Subcutaneous abdominal adipose tissue (tissue), 5 donors: ENCODE measurements at regions not wholly inside any gene's neighbourhood (a gene's known extent, or its start where the extent isn't known, plus 50 kb on each side); places are given as distances from the start of the nearest gene placed in this dataset.

Experiments used
- H3K27ac ChIP-seq: one replicate; pipeline ENCODE4 v1.7.0; 2013; ENCODE audit warnings: low read depth, mild to moderate bottlenecking, inconsistent platforms, low read length, moderate library complexity
- H3K27me3 ChIP-seq, 5 donors: one replicate each; pipeline ENCODE4 v1.7.0; 2013; ENCODE audit warnings: low read length in 5 of 5, inconsistent platforms in 1 of 5; ENCODE audit not compliant: control insufficient read depth in 5 of 5, insufficient read depth in 4 of 5
- H3K36me3 ChIP-seq, 5 donors: one replicate each; pipeline ENCODE4 v1.7.0; 2013; ENCODE audit warnings: low read length in 5 of 5; ENCODE audit not compliant: control insufficient read depth in 5 of 5, insufficient read depth in 5 of 5
- H3K4me1 ChIP-seq, 5 donors: one replicate each; pipeline ENCODE4 v1.7.0; 2013; ENCODE audit warnings: low read length in 5 of 5, mild to moderate bottlenecking in 3 of 5, moderate library complexity in 1 of 5; ENCODE audit not compliant: control insufficient read depth in 5 of 5, insufficient read depth in 5 of 5
- H3K4me3 ChIP-seq, 5 donors: one replicate each; pipeline ENCODE4 v1.7.0; 2013; ENCODE audit warnings: low read length in 5 of 5, low read depth in 1 of 5
- H3K9ac ChIP-seq, 5 donors: one replicate each; pipeline ENCODE4 v1.7.0; 2013; ENCODE audit warnings: low read length in 5 of 5, mild to moderate bottlenecking in 4 of 5, moderate library complexity in 3 of 5
- H3K9me3 ChIP-seq, 5 donors: one replicate each; pipeline ENCODE4 v1.7.0; 2013; ENCODE audit warnings: low read length in 5 of 5; ENCODE audit not compliant: control insufficient read depth in 5 of 5
- donor health status: healthy.
- donor health status: healthy.
- donor health status: healthy.
- donor health status: healthy.
- donor health status: healthy.

- Histone ChIP-seq H3K27ac (no peak overlapping the region), H3K4me3 (no peak overlapping the region), H3K9ac (no peak overlapping the region), H3K27me3 (peaks cover 0 to 5% (median 0%) of the 10 kb centered on the region in 5 donors), H3K9me3 (peaks cover 5 to 9% (median 6%) of the 10 kb centered on the region in 5 donors), H3K4me1 (peaks cover 0 to 10% (median 9%) of the 10 kb centered on the region in 5 donors), H3K36me3 (no peaks in the 10 kb centered on the region)
These were observed 51.1 kb upstream of the COMTD1 start for GRCh38 chr10:75286901-75287300.
